ENCODE measurements at regions not wholly inside any gene's neighbourhood (a gene's known extent, or its start where the extent isn't known, plus 50 kb on each side); places are given as distances from the start of the nearest gene placed in this dataset.

DNA sequence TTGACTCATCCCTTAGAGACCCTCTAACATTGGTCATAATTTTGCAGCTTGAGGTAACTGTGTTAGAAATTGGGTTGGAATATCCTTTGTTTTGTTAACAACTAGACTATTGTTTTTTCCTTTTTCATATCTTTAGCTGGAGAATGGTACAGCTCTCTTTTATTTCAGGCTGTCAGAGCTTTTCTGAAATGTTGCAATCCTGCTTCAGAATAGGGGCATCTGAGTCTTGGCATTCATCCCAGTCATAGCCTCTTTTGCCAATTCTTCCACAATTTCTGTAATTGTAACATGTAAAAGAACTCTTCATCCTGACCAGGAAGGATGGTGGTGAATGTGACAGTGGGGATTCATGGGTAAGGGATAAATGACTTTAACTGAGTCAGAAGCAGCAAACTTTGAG, 128.7 kb downstream of the FHIP1A start:
- TF ChIP-seq EZH2phosphoT487 (conservative IDR thresholded peaks at IDR 0.05; ENCODE audit: low read length): no peak
- TF ChIP-seq, protein P1, sequence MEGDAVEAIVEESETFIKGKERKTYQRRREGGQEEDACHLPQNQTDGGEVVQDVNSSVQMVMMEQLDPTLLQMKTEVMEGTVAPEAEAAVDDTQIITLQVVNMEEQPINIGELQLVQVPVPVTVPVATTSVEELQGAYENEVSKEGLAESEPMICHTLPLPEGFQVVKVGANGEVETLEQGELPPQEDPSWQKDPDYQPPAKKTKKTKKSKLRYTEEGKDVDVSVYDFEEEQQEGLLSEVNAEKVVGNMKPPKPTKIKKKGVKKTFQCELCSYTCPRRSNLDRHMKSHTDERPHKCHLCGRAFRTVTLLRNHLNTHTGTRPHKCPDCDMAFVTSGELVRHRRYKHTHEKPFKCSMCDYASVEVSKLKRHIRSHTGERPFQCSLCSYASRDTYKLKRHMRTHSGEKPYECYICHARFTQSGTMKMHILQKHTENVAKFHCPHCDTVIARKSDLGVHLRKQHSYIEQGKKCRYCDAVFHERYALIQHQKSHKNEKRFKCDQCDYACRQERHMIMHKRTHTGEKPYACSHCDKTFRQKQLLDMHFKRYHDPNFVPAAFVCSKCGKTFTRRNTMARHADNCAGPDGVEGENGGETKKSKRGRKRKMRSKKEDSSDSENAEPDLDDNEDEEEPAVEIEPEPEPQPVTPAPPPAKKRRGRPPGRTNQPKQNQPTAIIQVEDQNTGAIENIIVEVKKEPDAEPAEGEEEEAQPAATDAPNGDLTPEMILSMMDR (IDR thresholded peaks at IDR 0.05; ENCODE audit: insufficient read depth, low read length, poor library complexity, severe bottlenecking): no peak
- Histone ChIP-seq H2AFZ (ENCODE audit: low read depth, low read length, severe bottlenecking) (no peak overlapping the region), H3K36me3 (ENCODE audit: low read length) (no peaks in the 10 kb centered on the region), H3K4me2 (ENCODE audit: low read depth, low read length, poor library complexity, severe bottlenecking) (no peak overlapping the region), H3K27me3 (ENCODE audit: low read length) (no peaks in the 10 kb centered on the region), H3K9me2 (replicated peaks; ENCODE audit: insufficient read depth, low read length) (no peaks in the 10 kb centered on the region), H3K4me3 (ENCODE audit: insufficient read depth, low read length, poor library complexity, severe bottlenecking) (no peak overlapping the region), H3K27ac (ENCODE audit: low read depth, low read length) (no peak overlapping the region), H3K79me2 (ENCODE audit: insufficient read depth, low read length) (no peaks in the 10 kb centered on the region), H3K9me3 (ENCODE audit: insufficient read depth, low read length) (no peaks in the 10 kb centered on the region), H4K20me1 (ENCODE audit: low read depth, low read length) (no peaks in the 10 kb centered on the region), H3K9ac (ENCODE audit: low read length) (no peak overlapping the region), H3F3A (ENCODE audit: insufficient read depth) (no peaks in the 10 kb centered on the region)

DNA sequence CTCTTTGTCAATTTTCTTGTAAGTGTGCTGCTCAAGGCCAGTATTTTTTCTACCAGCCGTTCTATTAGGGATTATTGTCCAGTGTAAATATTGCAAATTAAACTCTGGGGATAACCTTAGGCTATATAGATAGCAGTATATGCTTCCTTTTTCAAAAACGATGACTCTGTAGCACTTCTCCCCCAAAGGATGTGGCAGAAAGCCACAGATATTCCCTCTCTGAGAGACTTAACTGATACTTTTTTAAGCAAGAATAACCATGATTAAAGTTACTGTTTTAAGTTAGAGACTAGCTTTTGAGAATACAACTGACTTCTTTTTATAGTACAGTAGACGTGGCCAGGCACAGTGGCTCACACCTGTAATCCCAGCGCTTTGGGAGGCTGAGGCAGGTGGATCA, 130.0 kb downstream of the FHIP1A start:
- no peak overlapping the region for H2AFZ ChIP-seq (ENCODE audit: low read depth, low read length, severe bottlenecking)
- H3K79me2 ChIP-seq (ENCODE audit: insufficient read depth, low read length): no peaks in the 10 kb centered on the region
- TF ChIP-seq, protein P1 (IDR thresholded peaks at IDR 0.05; ENCODE audit: insufficient read depth, low read length, poor library complexity, severe bottlenecking): no peak
- no peak for TF ChIP-seq EZH2phosphoT487 (conservative IDR thresholded peaks at IDR 0.05; ENCODE audit: low read length)
- H3K27ac ChIP-seq (ENCODE audit: low read depth, low read length): no peak overlapping the region
- H3K9ac ChIP-seq (ENCODE audit: low read length): no peak overlapping the region
- H3F3A ChIP-seq (ENCODE audit: insufficient read depth): no peaks in the 10 kb centered on the region
- no peak overlapping the region for H3K4me2 ChIP-seq (ENCODE audit: low read depth, low read length, poor library complexity, severe bottlenecking)
- no peak overlapping the region for H3K4me3 ChIP-seq (ENCODE audit: insufficient read depth, low read length, poor library complexity, severe bottlenecking)
- H3K27me3 ChIP-seq (ENCODE audit: low read length): no peaks in the 10 kb centered on the region
- H3K36me3 ChIP-seq (ENCODE audit: low read length): no peaks in the 10 kb centered on the region
- H3K9me3 ChIP-seq (ENCODE audit: insufficient read depth, low read length): no peaks in the 10 kb centered on the region
- H3K9me2 ChIP-seq (replicated peaks; ENCODE audit: insufficient read depth, low read length): no peaks in the 10 kb centered on the region
- H4K20me1 ChIP-seq (ENCODE audit: low read depth, low read length): no peaks in the 10 kb centered on the region

DNA sequence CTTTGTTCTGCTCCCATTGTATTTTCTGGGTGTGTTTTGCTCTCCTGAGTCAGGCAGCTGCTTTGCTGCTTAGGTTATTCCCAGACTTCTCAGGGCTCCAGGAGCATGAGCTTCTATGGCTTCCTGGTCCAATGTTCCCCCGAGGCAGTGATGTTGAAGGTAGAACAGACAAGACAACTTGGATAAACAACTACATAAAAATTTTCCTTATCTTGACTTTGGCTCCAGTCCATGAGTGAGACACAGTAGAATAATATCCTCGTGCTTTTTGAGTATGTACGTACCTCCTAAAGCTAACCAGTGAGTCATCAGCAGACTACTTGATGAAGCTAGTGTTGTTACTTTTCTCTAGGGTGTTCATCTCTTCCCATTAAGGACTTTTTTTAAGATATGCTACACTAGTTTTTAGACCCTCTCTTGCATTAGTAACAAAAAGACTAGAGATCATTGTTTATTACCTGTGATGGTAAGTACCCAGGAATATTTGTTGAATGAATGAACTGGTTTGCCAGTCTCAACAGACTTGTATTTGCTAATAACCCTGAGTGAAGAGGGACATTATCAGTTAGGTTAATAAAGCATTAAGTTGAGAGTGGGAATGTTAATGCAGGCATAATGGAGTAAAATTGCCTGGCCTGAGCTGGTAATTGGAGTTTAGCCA, 131.9 kb downstream of the FHIP1A start:
- Histone ChIP-seq H3K36me3 (ENCODE audit: low read length) (no peaks in the 10 kb centered on the region), H2AFZ (ENCODE audit: low read depth, low read length, severe bottlenecking) (no peak overlapping the region), H3K9ac (ENCODE audit: low read length) (no peak overlapping the region), H3K27me3 (ENCODE audit: low read length) (no peaks in the 10 kb centered on the region), H3K27ac (ENCODE audit: low read depth, low read length) (no peak overlapping the region), H4K20me1 (ENCODE audit: low read depth, low read length) (no peaks in the 10 kb centered on the region), H3K4me3 (ENCODE audit: insufficient read depth, low read length, poor library complexity, severe bottlenecking) (no peak overlapping the region), H3K9me3 (ENCODE audit: insufficient read depth, low read length) (no peaks in the 10 kb centered on the region), H3K4me2 (ENCODE audit: low read depth, low read length, poor library complexity, severe bottlenecking) (no peak overlapping the region), H3F3A (ENCODE audit: insufficient read depth) (no peaks in the 10 kb centered on the region), H3K79me2 (ENCODE audit: insufficient read depth, low read length) (no peaks in the 10 kb centered on the region), H3K9me2 (replicated peaks; ENCODE audit: insufficient read depth, low read length) (no peaks in the 10 kb centered on the region)
- TF ChIP-seq EZH2phosphoT487 (conservative IDR thresholded peaks at IDR 0.05; ENCODE audit: low read length): no peak
- TF ChIP-seq, protein P1 (IDR thresholded peaks at IDR 0.05; ENCODE audit: insufficient read depth, low read length, poor library complexity, severe bottlenecking): no peak

Measured in SU-DHL-6 (cell line).